GM23338 (cell line): ENCODE measurements at regions not wholly inside any gene's neighbourhood (a gene's known extent, or its start where the extent isn't known, plus 50 kb on each side); places are given as distances from the start of the nearest gene placed in this dataset.

ENCODE experiments used
- ATAC-seq: fragments of 200-7000 bp; cut with Tn5 transposase; 3 replicates; pipeline ENCODE4 v1.9.1; 2020
- DNase-seq: peaks from one replicate; pipeline ENCODE4 v3.0.0-alpha.2; 2015; ENCODE audit warnings: low spot score
- H2AFZ ChIP-seq: fragments of 200-600 bp; sonication (generic); 2 replicates; pipeline ENCODE4 v1.8.0; 2016; ENCODE audit warnings: antibody characterized with exemption, mild to moderate bottlenecking, moderate library complexity
- H3F3A ChIP-seq: fragments of 200-600 bp; sonication (generic); replicated peaks from 2 replicates; pipeline ENCODE4 v1.8.0; 2017; ENCODE audit warnings: antibody characterized with exemption, mixed run types, low read depth
- H3K27ac ChIP-seq: fragments of 200-600 bp; sonication (generic); 2 replicates; pipeline ENCODE4 v1.6.1; 2016; ENCODE audit warnings: low read depth
- H3K27me3 ChIP-seq: fragments of 200-600 bp; sonication (generic); 2 replicates; pipeline ENCODE4 v1.8.0; 2016; ENCODE audit warnings: mild to moderate bottlenecking, mixed run types, moderate library complexity; ENCODE audit not compliant: insufficient read depth
- H3K36me3 ChIP-seq: fragments of 200-600 bp; sonication (generic); 2 replicates; pipeline ENCODE4 v1.8.0; 2016; ENCODE audit warnings: mild to moderate bottlenecking; ENCODE audit not compliant: insufficient read depth
- H3K4me1 ChIP-seq: fragments of 200-600 bp; sonication (generic); 2 replicates; pipeline ENCODE4 v1.8.0; 2016; ENCODE audit warnings: mild to moderate bottlenecking, moderate library complexity; ENCODE audit not compliant: insufficient read depth
- H3K4me2 ChIP-seq: fragments of 200-600 bp; sonication (generic); 2 replicates; pipeline ENCODE4 v1.7.1; 2017; ENCODE audit warnings: mixed run types
- H3K4me3 ChIP-seq: fragments of 200-600 bp; sonication (generic); 2 replicates; pipeline ENCODE4 v1.6.1; 2016; ENCODE audit warnings: mixed run types
- H3K79me2 ChIP-seq: fragments of 200-600 bp; sonication (generic); replicated peaks from 2 replicates; pipeline ENCODE4 v1.8.0; 2017; ENCODE audit warnings: mild to moderate bottlenecking; ENCODE audit not compliant: insufficient read depth
- H3K9me2 ChIP-seq: fragments of 200-600 bp; sonication (generic); 2 replicates; pipeline ENCODE4 v1.8.0; 2017; ENCODE audit not compliant: insufficient read depth
- H4K20me1 ChIP-seq: fragments of 200-600 bp; sonication (generic); replicated peaks from 2 replicates; pipeline ENCODE4 v1.8.0; 2017; ENCODE audit warnings: mild to moderate bottlenecking; ENCODE audit not compliant: insufficient read depth
- H3K27ac Mint-ChIP-seq: 2 replicates; pipeline ENCODE4 v1.8.0; 2020; ENCODE audit warnings: inconsistent platforms, mild to moderate bottlenecking, moderate library complexity, mixed read lengths
- H3K27me3 Mint-ChIP-seq: 3 replicates; pipeline ENCODE4 v1.8.0; 2022; ENCODE audit warnings: low read depth, mild to moderate bottlenecking, moderate library complexity, mixed read lengths, inconsistent platforms; ENCODE audit not compliant: insufficient read depth, poor library complexity
- H3K36me3 Mint-ChIP-seq: 3 replicates; pipeline ENCODE4 v1.8.0; 2021; ENCODE audit warnings: low read depth, mild to moderate bottlenecking, inconsistent platforms, moderate library complexity, mixed read lengths
- H3K4me1 Mint-ChIP-seq: 3 replicates; pipeline ENCODE4 v1.8.0; 2020; ENCODE audit warnings: mild to moderate bottlenecking, inconsistent platforms, mixed read lengths
- H3K4me3 Mint-ChIP-seq: 3 replicates; pipeline ENCODE4 v1.8.0; 2021; ENCODE audit warnings: moderate library complexity, mild to moderate bottlenecking, inconsistent platforms, mixed read lengths
- H3K9me3 Mint-ChIP-seq: 3 replicates; pipeline ENCODE4 v1.8.0; 2020; ENCODE audit warnings: moderate library complexity, mild to moderate bottlenecking, inconsistent platforms, mixed read lengths
- CREB1 ChIP-seq: fragments of 250-450 bp; sonication (Bioruptor Pico); IDR thresholded peaks from 2 replicates; pipeline ENCODE4 v1.5.0; 2020; ENCODE audit warnings: low read depth, mild to moderate bottlenecking, moderate library complexity
- EZH2 ChIP-seq: fragments of 200-600 bp; sonication (generic); IDR thresholded peaks from one replicate; pipeline ENCODE4 v1.8.0; 2017; ENCODE audit warnings: antibody characterized with exemption, mild to moderate bottlenecking, low read depth; ENCODE audit not compliant: unreplicated experiment
- JUNB ChIP-seq: IDR thresholded peaks from one replicate; pipeline ENCODE4 v1.6.1; 2016; ENCODE audit warnings: antibody characterized with exemption; ENCODE audit not compliant: unreplicated experiment
- NANOG ChIP-seq: IDR thresholded peaks from 2 replicates; pipeline ENCODE4 v1.6.1; 2016; ENCODE audit warnings: antibody characterized with exemption, borderline replicate concordance
- POLR2AphosphoS5 ChIP-seq: IDR thresholded peaks from 2 replicates; pipeline ENCODE4 v1.6.1; 2016; ENCODE audit warnings: antibody characterized with exemption, low read depth
- REST ChIP-seq: IDR thresholded peaks from one replicate; pipeline ENCODE4 v1.6.1; 2018; ENCODE audit warnings: antibody characterized with exemption; ENCODE audit not compliant: unreplicated experiment
- STAT1 ChIP-seq: IDR thresholded peaks from one replicate; pipeline ENCODE4 v1.6.1; 2016; ENCODE audit warnings: antibody characterized with exemption; ENCODE audit not compliant: unreplicated experiment
- ZNF114 ChIP-seq: fragments of 250-450 bp; sonication (Bioruptor Pico); IDR thresholded peaks from 2 replicates; pipeline ENCODE4 v1.5.0; 2020; ENCODE audit warnings: mild to moderate bottlenecking, moderate library complexity
- ZNF331 ChIP-seq: fragments of 250-450 bp; sonication (Bioruptor Pico); IDR thresholded peaks from 2 replicates; pipeline ENCODE4 v1.5.0; 2020; ENCODE audit warnings: low read depth, mild to moderate bottlenecking, moderate library complexity
- TF ChIP-seq, protein P1 (sequence below), 2 experiments: fragments of 200-600 bp in 1 of 2; sonication (generic) in 1 of 2; conservative IDR thresholded peaks; 2 replicates each; pipeline versions ENCODE4 v1.5.1 to v1.6.1; 2016 to 2017; ENCODE audit warnings: antibody characterized with exemption in 2 of 2, low read depth in 2 of 2, mild to moderate bottlenecking in 2 of 2, moderate library complexity in 1 of 2

DNA sequence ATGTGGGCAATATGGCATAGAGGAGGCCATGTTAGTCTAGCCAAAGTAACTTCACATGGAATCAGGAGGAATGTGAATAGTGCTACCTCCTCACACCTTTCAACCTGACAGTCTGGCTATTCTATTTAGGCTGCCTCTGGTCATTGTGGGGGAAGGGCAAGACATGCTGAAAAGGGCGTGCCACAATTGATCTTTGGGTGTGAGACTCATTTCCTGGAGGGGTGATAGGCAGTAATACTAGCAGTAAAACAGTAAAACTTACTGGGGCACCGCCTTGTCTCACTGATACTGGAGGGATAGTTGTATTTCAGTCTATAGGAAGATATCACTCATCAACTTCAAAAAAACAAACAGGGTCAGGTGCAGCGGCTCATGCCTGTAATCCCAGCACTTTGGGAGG is 88.7 kb downstream of the TMEM168 start (continued):
- TF ChIP-seq, protein P1, sequence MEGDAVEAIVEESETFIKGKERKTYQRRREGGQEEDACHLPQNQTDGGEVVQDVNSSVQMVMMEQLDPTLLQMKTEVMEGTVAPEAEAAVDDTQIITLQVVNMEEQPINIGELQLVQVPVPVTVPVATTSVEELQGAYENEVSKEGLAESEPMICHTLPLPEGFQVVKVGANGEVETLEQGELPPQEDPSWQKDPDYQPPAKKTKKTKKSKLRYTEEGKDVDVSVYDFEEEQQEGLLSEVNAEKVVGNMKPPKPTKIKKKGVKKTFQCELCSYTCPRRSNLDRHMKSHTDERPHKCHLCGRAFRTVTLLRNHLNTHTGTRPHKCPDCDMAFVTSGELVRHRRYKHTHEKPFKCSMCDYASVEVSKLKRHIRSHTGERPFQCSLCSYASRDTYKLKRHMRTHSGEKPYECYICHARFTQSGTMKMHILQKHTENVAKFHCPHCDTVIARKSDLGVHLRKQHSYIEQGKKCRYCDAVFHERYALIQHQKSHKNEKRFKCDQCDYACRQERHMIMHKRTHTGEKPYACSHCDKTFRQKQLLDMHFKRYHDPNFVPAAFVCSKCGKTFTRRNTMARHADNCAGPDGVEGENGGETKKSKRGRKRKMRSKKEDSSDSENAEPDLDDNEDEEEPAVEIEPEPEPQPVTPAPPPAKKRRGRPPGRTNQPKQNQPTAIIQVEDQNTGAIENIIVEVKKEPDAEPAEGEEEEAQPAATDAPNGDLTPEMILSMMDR (conservative IDR thresholded peaks at IDR 0.05; ENCODE audit: low read depth in 2 of 2), result no peak
- TF ChIP-seq CREB1 (CRISPR knock-in tag) (no peak), EZH2 (no peak), JUNB (no peak), ZNF331 (no peak), ZNF114 (CRISPR knock-in tag) (no peak), POLR2AphosphoS5 (no peak), NANOG (no peak)

GRCh38 chr7:112707655-112708054 is 82.5 kb downstream of the TMEM168 start:
- Histone ChIP-seq H3K4me1 (no peaks in the 10 kb centered on the region), H3K27ac (no peak overlapping the region), H3F3A (no peaks in the 10 kb centered on the region), H2AFZ (no peak overlapping the region), H4K20me1 (no peaks in the 10 kb centered on the region), H3K79me2 (no peaks in the 10 kb centered on the region), H3K9me2 (no peaks in the 10 kb centered on the region), H3K27me3 (no peaks in the 10 kb centered on the region), H3K4me3 (no peak overlapping the region), H3K36me3 (no peaks in the 10 kb centered on the region), H3K4me2 (no peak overlapping the region)
- no peak overlapping the region for H3K4me3 Mint-ChIP-seq
- H3K27me3 Mint-ChIP-seq, result peaks cover 2% of the 10 kb centered on the region
- no peak for DNase-seq
- H3K9me3 Mint-ChIP-seq, result no peaks in the 10 kb centered on the region
- H3K4me1 Mint-ChIP-seq, result peaks cover 5% of the 10 kb centered on the region; the same call in 1 of the 3 replicates
- H3K36me3 Mint-ChIP-seq, result no peaks in the 10 kb centered on the region
- ATAC-seq, result no peak
- no peak for TF ChIP-seq ZNF114 (CRISPR knock-in tag)
- no peak for TF ChIP-seq STAT1
- H3K27ac Mint-ChIP-seq, result no peak overlapping the region

GRCh38 chr7:112708236-112708635 is 82.0 kb downstream of the TMEM168 start:
- Mint-ChIP-seq H3K27ac (peak overlapping the region; percentile 70; the same call in 1 of the 2 replicates), H3K4me3 (no peak overlapping the region), H3K36me3 (no peaks in the 10 kb centered on the region), H3K4me1 (peaks cover 5% of the 10 kb centered on the region; the same call in 1 of the 3 replicates), H3K27me3 (peaks cover 2% of the 10 kb centered on the region), H3K9me3 (no peaks in the 10 kb centered on the region)
- Histone ChIP-seq H4K20me1 (no peaks in the 10 kb centered on the region), H3K36me3 (no peaks in the 10 kb centered on the region), H2AFZ (peak overlapping the region; percentile 77; the same call in 1 of the 2 replicates), H3K79me2 (no peaks in the 10 kb centered on the region), H3K4me3 (no peak overlapping the region), H3K9me2 (no peaks in the 10 kb centered on the region), H3K27me3 (no peaks in the 10 kb centered on the region), H3K27ac (no peak overlapping the region), H3F3A (no peaks in the 10 kb centered on the region), H3K4me2 (no peak overlapping the region), H3K4me1 (no peaks in the 10 kb centered on the region)
- TF ChIP-seq, protein P1 (conservative IDR thresholded peaks at IDR 0.05; ENCODE audit: low read depth in 2 of 2), result peak; percentile 28 to 30; a peak in 3 of 4 replicates
- TF ChIP-seq REST, result no peak
- ATAC-seq (peak; percentile 71), DNase-seq (peak; percentile 64)
